SK-MEL-5 (cell line): ENCODE measurements at regions not wholly inside any gene's neighbourhood (a gene's known extent, or its start where the extent isn't known, plus 50 kb on each side); places are given as distances from the start of the nearest gene placed in this dataset.
"Not testable (repeated sequence)": the region's sequence is repeated elsewhere in the genome, so short reads cannot be mapped to it uniquely, and the experiment has no call there.

Source experiments
- DNase-seq: peaks from one replicate; pipeline ENCODE4 v3.0.0-alpha.2; 2016; ENCODE audit warnings: low read depth, low spot score
- in situ Hi-C: cut with HindIII; loops from 2 replicates; pipeline ENCODE4 v1.10.0; 2016; ENCODE audit warnings: low sequenced_read_pairs, high pct_unique_total_duplicates, low pct_unique_long_range_greater_than_20kb

- in situ Hi-C loops = no loop called here
- DNase-seq = no peak
Observed at GRCh38 chr4:1574601-1575417, 109.3 kb downstream of the FAM53A start.

- in situ Hi-C loops = no loop called here
- no peak for DNase-seq
Observed at GRCh38 chr4:1573830-1574459, 110.2 kb downstream of the FAM53A start.

GRCh38 chr4:1572964-1573720 is 111.0 kb downstream of the FAM53A start:
- no peak for DNase-seq
- in situ Hi-C loops = no loop called here

- DNase-seq = no peak
- in situ Hi-C loops = no loop called here
Observed at GRCh38 chr4:1572521-1572920, 111.6 kb downstream of the FAM53A start.

GRCh38 chr4:1572010-1572385 is 112.1 kb downstream of the FAM53A start:
- in situ Hi-C loops = no loop called here
- DNase-seq = no peak

GRCh38 chr4:1571165-1572009 is 112.7 kb downstream of the FAM53A start:
- in situ Hi-C loops = no loop called here
- no peak for DNase-seq

- DNase-seq = no peak
- in situ Hi-C loops = no loop called here
Observed at GRCh38 chr4:1570291-1571164, 113.6 kb downstream of the FAM53A start.

GRCh38 chr4:1569461-1570151 is 114.5 kb downstream of the FAM53A start:
- in situ Hi-C loops = no loop called here
- DNase-seq = no peak

- in situ Hi-C loops = no loop called here
Observed at GRCh38 chr4:1568855-1569460, 115.2 kb downstream of the FAM53A start.

GRCh38 chr4:1567808-1568581 is 116.1 kb downstream of the FAM53A start:
- no peak for DNase-seq
- in situ Hi-C loops = no loop called here

More at GRCh38 chr4:1568855-1569460, 115.2 kb downstream of the FAM53A start:
- no peak for DNase-seq

- no peak for DNase-seq
- in situ Hi-C loops = no loop called here
Observed at GRCh38 chr4:1567519-1567807, 116.7 kb downstream of the FAM53A start.

- in situ Hi-C loops = no loop called here
- no peak for DNase-seq
Observed at GRCh38 chr4:1566838-1567518, 117.1 kb downstream of the FAM53A start.

- peak; percentile 15 for DNase-seq
- in situ Hi-C loops = not testable (repeated sequence)
Observed at GRCh38 chr4:1566301-1566837, 117.7 kb downstream of the FAM53A start.

- DNase-seq = no peak
- in situ Hi-C loops = no loop called here
Observed at GRCh38 chr4:1565598-1566295, 118.4 kb downstream of the FAM53A start.
